ENCODE measurements at regions not wholly inside any gene's neighbourhood (a gene's known extent, or its start where the extent isn't known, plus 50 kb on each side); places are given as distances from the start of the nearest gene placed in this dataset.

DNA sequence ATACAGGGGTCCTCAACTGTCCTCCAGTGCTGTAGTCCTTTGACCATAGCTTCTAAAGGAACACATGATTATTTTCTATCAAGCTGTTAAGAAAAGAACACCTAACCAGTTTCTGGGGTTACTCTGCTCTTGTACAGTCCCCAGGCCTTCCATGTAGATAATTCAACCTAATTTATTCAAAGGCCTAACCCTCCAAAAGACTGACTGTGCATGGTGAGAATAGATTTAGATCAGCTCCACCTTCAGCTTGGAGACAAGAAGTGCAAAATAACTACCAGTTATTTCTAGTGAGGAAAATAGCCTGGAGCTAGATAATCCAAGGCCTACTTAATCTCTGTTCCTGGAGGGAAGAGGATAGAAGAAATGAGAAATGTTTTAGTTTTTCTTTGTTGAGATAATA, 87.9 kb downstream of the GMNC start:
- TF ChIP-seq, protein P1, sequence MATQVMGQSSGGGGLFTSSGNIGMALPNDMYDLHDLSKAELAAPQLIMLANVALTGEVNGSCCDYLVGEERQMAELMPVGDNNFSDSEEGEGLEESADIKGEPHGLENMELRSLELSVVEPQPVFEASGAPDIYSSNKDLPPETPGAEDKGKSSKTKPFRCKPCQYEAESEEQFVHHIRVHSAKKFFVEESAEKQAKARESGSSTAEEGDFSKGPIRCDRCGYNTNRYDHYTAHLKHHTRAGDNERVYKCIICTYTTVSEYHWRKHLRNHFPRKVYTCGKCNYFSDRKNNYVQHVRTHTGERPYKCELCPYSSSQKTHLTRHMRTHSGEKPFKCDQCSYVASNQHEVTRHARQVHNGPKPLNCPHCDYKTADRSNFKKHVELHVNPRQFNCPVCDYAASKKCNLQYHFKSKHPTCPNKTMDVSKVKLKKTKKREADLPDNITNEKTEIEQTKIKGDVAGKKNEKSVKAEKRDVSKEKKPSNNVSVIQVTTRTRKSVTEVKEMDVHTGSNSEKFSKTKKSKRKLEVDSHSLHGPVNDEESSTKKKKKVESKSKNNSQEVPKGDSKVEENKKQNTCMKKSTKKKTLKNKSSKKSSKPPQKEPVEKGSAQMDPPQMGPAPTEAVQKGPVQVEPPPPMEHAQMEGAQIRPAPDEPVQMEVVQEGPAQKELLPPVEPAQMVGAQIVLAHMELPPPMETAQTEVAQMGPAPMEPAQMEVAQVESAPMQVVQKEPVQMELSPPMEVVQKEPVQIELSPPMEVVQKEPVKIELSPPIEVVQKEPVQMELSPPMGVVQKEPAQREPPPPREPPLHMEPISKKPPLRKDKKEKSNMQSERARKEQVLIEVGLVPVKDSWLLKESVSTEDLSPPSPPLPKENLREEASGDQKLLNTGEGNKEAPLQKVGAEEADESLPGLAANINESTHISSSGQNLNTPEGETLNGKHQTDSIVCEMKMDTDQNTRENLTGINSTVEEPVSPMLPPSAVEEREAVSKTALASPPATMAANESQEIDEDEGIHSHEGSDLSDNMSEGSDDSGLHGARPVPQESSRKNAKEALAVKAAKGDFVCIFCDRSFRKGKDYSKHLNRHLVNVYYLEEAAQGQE (IDR thresholded peaks at IDR 0.05; ENCODE audit: low read depth), result no peak
- TF ChIP-seq RAD21 (IDR thresholded peaks at IDR 0.05; ENCODE audit: low read depth), result no peak

DNA sequence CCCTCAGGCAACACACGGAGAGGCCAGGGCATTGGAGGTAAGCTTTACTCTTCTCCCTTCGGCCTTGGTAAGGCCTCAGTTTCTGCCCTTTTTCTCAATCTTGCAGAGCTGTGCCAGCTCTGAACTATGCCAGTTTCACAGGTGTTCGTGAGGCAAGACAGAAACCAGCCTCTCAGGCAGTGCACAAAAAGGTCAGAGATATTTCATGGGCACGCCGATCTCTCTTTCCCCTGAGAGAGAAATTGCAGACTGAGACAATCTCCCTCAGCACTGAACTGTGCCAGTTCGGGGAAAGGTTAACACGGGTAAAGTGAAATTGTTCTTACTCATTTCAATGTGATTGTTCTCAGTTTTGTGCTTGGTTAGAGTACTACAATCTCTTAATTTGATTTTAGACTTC, 88.5 kb downstream of the GMNC start:
- TF ChIP-seq TAF1 (IDR thresholded peaks at IDR 0.05; ENCODE audit: low read depth), result no peak
- TF ChIP-seq ZBTB7A (IDR thresholded peaks at IDR 0.05; ENCODE audit: low read depth), result no peak
- no peak for TF ChIP-seq TCF12 (IDR thresholded peaks at IDR 0.05; ENCODE audit: low read depth)
- TF ChIP-seq, protein P2, sequence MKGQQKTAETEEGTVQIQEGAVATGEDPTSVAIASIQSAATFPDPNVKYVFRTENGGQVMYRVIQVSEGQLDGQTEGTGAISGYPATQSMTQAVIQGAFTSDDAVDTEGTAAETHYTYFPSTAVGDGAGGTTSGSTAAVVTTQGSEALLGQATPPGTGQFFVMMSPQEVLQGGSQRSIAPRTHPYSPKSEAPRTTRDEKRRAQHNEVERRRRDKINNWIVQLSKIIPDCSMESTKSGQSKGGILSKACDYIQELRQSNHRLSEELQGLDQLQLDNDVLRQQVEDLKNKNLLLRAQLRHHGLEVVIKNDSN (IDR thresholded peaks at IDR 0.05), result no peak
- TF ChIP-seq CEBPB (IDR thresholded peaks at IDR 0.05), result no peak
- TF ChIP-seq TEAD4 (IDR thresholded peaks at IDR 0.05), result no peak
- TF ChIP-seq EGR1 (IDR thresholded peaks at IDR 0.05), result no peak
- TF ChIP-seq CREB1 (IDR thresholded peaks at IDR 0.05; ENCODE audit: low read depth), result no peak
- no peak for TF ChIP-seq RAD21 (IDR thresholded peaks at IDR 0.05; ENCODE audit: low read depth)
- TF ChIP-seq NFIC (IDR thresholded peaks at IDR 0.05), result no peak
- no peak for TF ChIP-seq YY1 (IDR thresholded peaks at IDR 0.05; ENCODE audit: low read depth)
- TF ChIP-seq, protein P1 (IDR thresholded peaks at IDR 0.05; ENCODE audit: low read depth), result no peak
- no peak for TF ChIP-seq FOXM1 (IDR thresholded peaks at IDR 0.05; ENCODE audit: borderline replicate concordance, low read depth)

DNA sequence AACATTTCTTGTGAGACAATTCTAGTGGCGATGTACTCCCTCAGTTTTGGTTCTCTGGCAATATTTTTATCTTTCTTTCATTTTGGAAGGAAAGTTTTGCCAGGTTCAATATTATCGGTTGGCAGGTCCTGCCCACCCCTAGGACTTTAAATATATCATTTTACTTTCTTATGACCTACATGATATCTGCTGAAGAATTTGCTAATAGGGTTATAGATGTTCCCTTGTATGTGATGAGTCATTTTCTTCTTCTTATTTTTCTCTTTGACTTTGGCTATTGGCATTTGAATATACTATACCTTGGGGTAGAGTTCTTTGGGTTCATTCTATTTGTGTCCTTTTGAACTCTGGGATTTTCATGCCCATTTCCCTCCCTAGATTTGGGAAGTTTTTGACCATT, 89.7 kb downstream of the GMNC start:
- TF ChIP-seq, protein P1 (IDR thresholded peaks at IDR 0.05; ENCODE audit: low read depth), result no peak
- TF ChIP-seq NFIC (IDR thresholded peaks at IDR 0.05) (no peak), EGR1 (IDR thresholded peaks at IDR 0.05) (no peak), TEAD4 (IDR thresholded peaks at IDR 0.05) (no peak), FOXM1 (IDR thresholded peaks at IDR 0.05; ENCODE audit: borderline replicate concordance, low read depth) (no peak), TAF1 (IDR thresholded peaks at IDR 0.05; ENCODE audit: low read depth) (no peak), CREB1 (IDR thresholded peaks at IDR 0.05; ENCODE audit: low read depth) (no peak), RAD21 (IDR thresholded peaks at IDR 0.05; ENCODE audit: low read depth) (no peak), YY1 (IDR thresholded peaks at IDR 0.05; ENCODE audit: low read depth) (no peak), CEBPB (IDR thresholded peaks at IDR 0.05) (no peak), EP300 (IDR thresholded peaks at IDR 0.05; ENCODE audit: borderline replicate concordance) (no peak), ZBTB7A (IDR thresholded peaks at IDR 0.05; ENCODE audit: low read depth) (no peak)
- TF ChIP-seq, protein P2 (IDR thresholded peaks at IDR 0.05), result no peak

DNA sequence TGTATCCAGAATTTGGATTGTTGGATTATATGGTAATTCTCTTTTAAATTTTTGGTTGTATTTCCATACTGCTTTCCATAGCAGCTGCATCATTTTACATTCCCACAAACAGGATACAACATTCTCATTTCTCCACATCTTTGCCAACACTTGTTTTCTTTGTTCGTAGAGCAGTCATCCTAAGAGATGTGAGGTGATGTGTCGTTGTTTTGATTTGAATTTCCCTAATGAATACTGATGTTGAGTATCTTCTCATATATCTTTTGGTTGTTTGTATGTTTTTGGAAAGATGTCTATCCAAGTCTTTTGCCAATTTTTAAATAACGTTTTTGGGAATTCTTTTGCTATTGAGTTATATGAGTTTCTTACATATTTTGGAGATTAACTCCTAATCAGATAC, 93.6 kb downstream of the GMNC start:
- TF ChIP-seq YY1 (IDR thresholded peaks at IDR 0.05; ENCODE audit: low read depth) (no peak), TCF12 (IDR thresholded peaks at IDR 0.05; ENCODE audit: low read depth) (no peak), NFIC (IDR thresholded peaks at IDR 0.05) (no peak), FOXM1 (IDR thresholded peaks at IDR 0.05; ENCODE audit: borderline replicate concordance, low read depth) (no peak), TEAD4 (IDR thresholded peaks at IDR 0.05) (no peak), CREB1 (IDR thresholded peaks at IDR 0.05; ENCODE audit: low read depth) (no peak), EP300 (IDR thresholded peaks at IDR 0.05; ENCODE audit: borderline replicate concordance) (no peak), TAF1 (IDR thresholded peaks at IDR 0.05; ENCODE audit: low read depth) (no peak), CEBPB (IDR thresholded peaks at IDR 0.05) (no peak), EGR1 (IDR thresholded peaks at IDR 0.05) (no peak), RAD21 (IDR thresholded peaks at IDR 0.05; ENCODE audit: low read depth) (no peak), ZBTB7A (IDR thresholded peaks at IDR 0.05; ENCODE audit: low read depth) (no peak)
- TF ChIP-seq, protein P2 (IDR thresholded peaks at IDR 0.05), result no peak
- TF ChIP-seq, protein P3, sequence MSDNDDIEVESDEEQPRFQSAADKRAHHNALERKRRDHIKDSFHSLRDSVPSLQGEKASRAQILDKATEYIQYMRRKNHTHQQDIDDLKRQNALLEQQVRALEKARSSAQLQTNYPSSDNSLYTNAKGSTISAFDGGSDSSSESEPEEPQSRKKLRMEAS (IDR thresholded peaks at IDR 0.05), result no peak
- TF ChIP-seq, protein P1 (IDR thresholded peaks at IDR 0.05; ENCODE audit: low read depth), result no peak

Measured in Ishikawa (cell line).